ENCODE measurements at regions not wholly inside any gene's neighbourhood (a gene's known extent, or its start where the extent isn't known, plus 50 kb on each side); places are given as distances from the start of the nearest gene placed in this dataset.

- no peak for DNase-seq (ENCODE audit: low read depth)
- no peak overlapping the region for H3K4me3 ChIP-seq (ENCODE audit: low read depth, low read length)
- TF ChIP-seq MYC (IDR thresholded peaks at IDR 0.05; ENCODE audit: low read depth, low read length), result no peak
- TF ChIP-seq, protein P1, sequence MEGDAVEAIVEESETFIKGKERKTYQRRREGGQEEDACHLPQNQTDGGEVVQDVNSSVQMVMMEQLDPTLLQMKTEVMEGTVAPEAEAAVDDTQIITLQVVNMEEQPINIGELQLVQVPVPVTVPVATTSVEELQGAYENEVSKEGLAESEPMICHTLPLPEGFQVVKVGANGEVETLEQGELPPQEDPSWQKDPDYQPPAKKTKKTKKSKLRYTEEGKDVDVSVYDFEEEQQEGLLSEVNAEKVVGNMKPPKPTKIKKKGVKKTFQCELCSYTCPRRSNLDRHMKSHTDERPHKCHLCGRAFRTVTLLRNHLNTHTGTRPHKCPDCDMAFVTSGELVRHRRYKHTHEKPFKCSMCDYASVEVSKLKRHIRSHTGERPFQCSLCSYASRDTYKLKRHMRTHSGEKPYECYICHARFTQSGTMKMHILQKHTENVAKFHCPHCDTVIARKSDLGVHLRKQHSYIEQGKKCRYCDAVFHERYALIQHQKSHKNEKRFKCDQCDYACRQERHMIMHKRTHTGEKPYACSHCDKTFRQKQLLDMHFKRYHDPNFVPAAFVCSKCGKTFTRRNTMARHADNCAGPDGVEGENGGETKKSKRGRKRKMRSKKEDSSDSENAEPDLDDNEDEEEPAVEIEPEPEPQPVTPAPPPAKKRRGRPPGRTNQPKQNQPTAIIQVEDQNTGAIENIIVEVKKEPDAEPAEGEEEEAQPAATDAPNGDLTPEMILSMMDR (IDR thresholded peaks at IDR 0.05; ENCODE audit: low read depth, low read length), result no peak
- no peak for TF ChIP-seq MAX (IDR thresholded peaks at IDR 0.05; ENCODE audit: low read depth, low read length)
- TF ChIP-seq POLR2A (IDR thresholded peaks at IDR 0.05; ENCODE audit: extremely low read depth, insufficient read length), result no peak
Measured at GRCh38 chr3:8154617-8155016, 347.0 kb upstream of the LMCD1 start.

DNA sequence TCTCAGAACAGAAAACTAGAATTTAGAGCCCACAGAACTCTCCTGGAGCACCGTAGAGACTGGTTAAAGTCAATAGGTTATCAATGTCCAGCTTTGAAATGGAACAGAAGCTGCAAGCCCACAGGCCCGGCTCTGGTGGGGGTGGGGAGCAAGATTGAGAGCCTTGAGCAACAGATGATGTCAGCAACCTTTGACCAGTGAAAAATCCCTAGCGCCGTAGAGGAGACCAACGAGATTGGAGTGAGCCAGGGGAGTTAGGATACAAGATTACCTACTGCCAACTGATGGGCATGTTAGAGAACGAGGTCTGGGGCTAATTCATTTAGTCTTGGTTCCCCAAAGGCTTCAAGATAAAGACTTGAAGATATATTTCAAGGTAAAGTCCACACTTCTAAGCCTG, 345.5 kb upstream of the LMCD1 start:
- DNase-seq (ENCODE audit: low read depth), result no peak
- TF ChIP-seq, protein P1 (IDR thresholded peaks at IDR 0.05; ENCODE audit: low read depth, low read length), result no peak
- TF ChIP-seq MAX (IDR thresholded peaks at IDR 0.05; ENCODE audit: low read depth, low read length) (no peak), POLR2A (IDR thresholded peaks at IDR 0.05; ENCODE audit: extremely low read depth, insufficient read length) (no peak), MYC (IDR thresholded peaks at IDR 0.05; ENCODE audit: low read depth, low read length) (no peak)
- no peak overlapping the region for H3K4me3 ChIP-seq (ENCODE audit: low read depth, low read length)

DNA sequence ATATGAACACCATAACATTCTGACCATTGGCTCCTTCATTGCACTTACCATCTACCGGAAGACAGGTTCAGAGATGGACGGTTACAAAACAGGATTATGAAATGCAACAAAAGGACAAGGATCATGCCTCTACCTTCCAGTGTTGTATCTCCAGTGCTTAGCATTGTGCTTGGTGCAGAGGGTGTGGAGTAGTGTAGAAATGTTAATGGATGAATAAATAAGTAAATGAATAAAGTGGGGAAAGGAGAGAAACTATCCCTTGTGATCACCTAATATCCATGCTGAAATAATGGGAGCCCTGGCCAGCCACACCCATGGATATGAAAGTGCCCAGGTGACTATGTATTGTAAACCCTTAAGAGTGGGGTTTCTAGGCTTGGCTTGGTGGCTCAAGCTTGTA, 344.8 kb upstream of the LMCD1 start:
- H3K4me3 ChIP-seq (ENCODE audit: low read depth, low read length), result no peak overlapping the region
- TF ChIP-seq, protein P1 (IDR thresholded peaks at IDR 0.05; ENCODE audit: low read depth, low read length), result no peak
- TF ChIP-seq POLR2A (IDR thresholded peaks at IDR 0.05; ENCODE audit: extremely low read depth, insufficient read length), result no peak
- TF ChIP-seq MAX (IDR thresholded peaks at IDR 0.05; ENCODE audit: low read depth, low read length), result no peak
- no peak for DNase-seq (ENCODE audit: low read depth)

DNA sequence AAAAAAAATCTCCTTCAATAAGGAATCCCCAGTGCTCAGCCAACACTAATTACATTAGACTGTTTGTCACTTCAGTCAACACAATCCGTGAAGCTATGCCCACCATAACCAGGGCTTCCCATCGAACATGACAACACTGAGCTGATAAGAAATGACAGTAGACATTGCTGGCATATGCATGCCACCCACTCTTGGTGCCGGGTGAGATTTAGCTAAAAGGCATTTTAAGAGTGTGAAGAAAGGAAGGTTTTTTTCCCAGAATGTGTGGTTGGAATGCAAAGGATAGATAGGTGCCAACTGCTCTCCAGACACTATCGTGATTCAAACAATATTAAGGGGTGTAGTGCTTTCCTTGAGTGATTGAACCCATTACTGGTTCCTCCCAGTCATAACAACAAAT, 344.0 kb upstream of the LMCD1 start:
- TF ChIP-seq MYC (IDR thresholded peaks at IDR 0.05; ENCODE audit: low read depth, low read length), result no peak
- no peak for TF ChIP-seq POLR2A (IDR thresholded peaks at IDR 0.05; ENCODE audit: extremely low read depth, insufficient read length)
- no peak for TF ChIP-seq MAX (IDR thresholded peaks at IDR 0.05; ENCODE audit: low read depth, low read length)
- TF ChIP-seq, protein P1 (IDR thresholded peaks at IDR 0.05; ENCODE audit: low read depth, low read length), result no peak
- no peak for DNase-seq (ENCODE audit: low read depth)
- H3K4me3 ChIP-seq (ENCODE audit: low read depth, low read length), result no peak overlapping the region

DNA sequence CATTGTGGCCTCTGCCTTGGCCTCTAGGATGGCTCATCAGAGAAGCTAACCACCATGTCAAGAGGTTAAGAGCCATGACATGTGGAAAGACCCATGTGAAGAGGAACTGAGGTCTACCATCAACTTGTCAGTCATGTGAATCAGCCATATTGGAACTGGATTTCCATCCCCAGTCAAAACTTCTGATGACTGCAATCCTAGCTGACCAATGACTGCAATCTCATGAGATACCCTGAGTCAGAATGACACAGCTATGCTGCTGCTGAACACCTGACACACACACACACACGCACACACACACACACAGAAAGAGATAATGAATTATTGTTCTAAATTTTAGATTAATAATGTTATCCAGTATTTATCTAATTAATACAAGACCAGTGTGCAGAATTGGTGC, 337.5 kb upstream of the LMCD1 start:
- TF ChIP-seq, protein P1 (IDR thresholded peaks at IDR 0.05; ENCODE audit: low read depth, low read length), result no peak
- TF ChIP-seq POLR2A (IDR thresholded peaks at IDR 0.05; ENCODE audit: extremely low read depth, insufficient read length) (no peak), MAX (IDR thresholded peaks at IDR 0.05; ENCODE audit: low read depth, low read length) (no peak), MYC (IDR thresholded peaks at IDR 0.05; ENCODE audit: low read depth, low read length) (no peak)
- H3K4me3 ChIP-seq (ENCODE audit: low read depth, low read length), result no peak overlapping the region
- no peak for DNase-seq (ENCODE audit: low read depth)

- H3K4me3 ChIP-seq (ENCODE audit: low read depth, low read length), result no peak overlapping the region
- DNase-seq (ENCODE audit: low read depth), result no peak
- TF ChIP-seq POLR2A (IDR thresholded peaks at IDR 0.05; ENCODE audit: extremely low read depth, insufficient read length), result no peak
- TF ChIP-seq MAX (IDR thresholded peaks at IDR 0.05; ENCODE audit: low read depth, low read length), result no peak
- TF ChIP-seq, protein P1 (IDR thresholded peaks at IDR 0.05; ENCODE audit: low read depth, low read length), result no peak
- TF ChIP-seq MYC (IDR thresholded peaks at IDR 0.05; ENCODE audit: low read depth, low read length), result no peak
Measured at GRCh38 chr3:8166014-8166413, 335.6 kb upstream of the LMCD1 start.

Measured in NB4 (cell line).